Transverse colon (tissue), 4 donors: ENCODE measurements at regions not wholly inside any gene's neighbourhood (a gene's known extent, or its start where the extent isn't known, plus 50 kb on each side); places are given as distances from the start of the nearest gene placed in this dataset.

Source experiments
- EP300 ChIP-seq: sonication (generic); formaldehyde crosslinking; IDR thresholded peaks from one replicate; pipeline ENCODE4 v1.6.1; 2017; ENCODE audit warnings: antibody characterized with exemption, low read depth
- POLR2AphosphoS5 ChIP-seq, 3 donors: sonication (generic); formaldehyde crosslinking; IDR thresholded peaks; one replicate each; pipeline ENCODE4 v1.6.1; 2016; ENCODE audit warnings: antibody characterized with exemption in 3 of 3
- TF ChIP-seq, protein P1 (sequence below), 5 experiments: fragments of 200-600 bp in 3 of 5; fragments of 450-650 bp in 2 of 5; sonication (generic) in 3 of 5; IDR thresholded peaks; 1 replicate in 2 of 5; 2 replicates in 3 of 5; pipeline ENCODE4 v1.5.1; 2016 to 2017; ENCODE audit warnings: antibody characterized with exemption in 5 of 5, inconsistent platforms in 3 of 5, mild to moderate bottlenecking in 2 of 5, moderate library complexity in 1 of 5

GRCh38 chr3:110646055-110646454 lies 425.6 kb upstream of the NECTIN3 start:
- TF ChIP-seq, protein P1, sequence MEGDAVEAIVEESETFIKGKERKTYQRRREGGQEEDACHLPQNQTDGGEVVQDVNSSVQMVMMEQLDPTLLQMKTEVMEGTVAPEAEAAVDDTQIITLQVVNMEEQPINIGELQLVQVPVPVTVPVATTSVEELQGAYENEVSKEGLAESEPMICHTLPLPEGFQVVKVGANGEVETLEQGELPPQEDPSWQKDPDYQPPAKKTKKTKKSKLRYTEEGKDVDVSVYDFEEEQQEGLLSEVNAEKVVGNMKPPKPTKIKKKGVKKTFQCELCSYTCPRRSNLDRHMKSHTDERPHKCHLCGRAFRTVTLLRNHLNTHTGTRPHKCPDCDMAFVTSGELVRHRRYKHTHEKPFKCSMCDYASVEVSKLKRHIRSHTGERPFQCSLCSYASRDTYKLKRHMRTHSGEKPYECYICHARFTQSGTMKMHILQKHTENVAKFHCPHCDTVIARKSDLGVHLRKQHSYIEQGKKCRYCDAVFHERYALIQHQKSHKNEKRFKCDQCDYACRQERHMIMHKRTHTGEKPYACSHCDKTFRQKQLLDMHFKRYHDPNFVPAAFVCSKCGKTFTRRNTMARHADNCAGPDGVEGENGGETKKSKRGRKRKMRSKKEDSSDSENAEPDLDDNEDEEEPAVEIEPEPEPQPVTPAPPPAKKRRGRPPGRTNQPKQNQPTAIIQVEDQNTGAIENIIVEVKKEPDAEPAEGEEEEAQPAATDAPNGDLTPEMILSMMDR (IDR thresholded peaks at IDR 0.05) = no peak
- TF ChIP-seq POLR2AphosphoS5 (IDR thresholded peaks at IDR 0.05) (no peak), EP300 (no peak)
